MM.1S (cell line): ENCODE measurements at regions not wholly inside any gene's neighbourhood (a gene's known extent, or its start where the extent isn't known, plus 50 kb on each side); places are given as distances from the start of the nearest gene placed in this dataset.

Experiments used
- EZH2 ChIP-seq: fragments of 300-600 bp; sonication (generic); optimal IDR thresholded peaks from 2 replicates; pipeline ENCODE3; 2017; ENCODE audit warnings: low read depth, mild to moderate bottlenecking, antibody characterized with exemption, low read length, mixed read lengths
- TF ChIP-seq, protein P1 (sequence below): fragments of 300-600 bp; sonication (generic); IDR thresholded peaks from 2 replicates; pipeline ENCODE4 v1.5.1; 2016; ENCODE audit warnings: antibody characterized with exemption, low read length, mixed read lengths

DNA sequence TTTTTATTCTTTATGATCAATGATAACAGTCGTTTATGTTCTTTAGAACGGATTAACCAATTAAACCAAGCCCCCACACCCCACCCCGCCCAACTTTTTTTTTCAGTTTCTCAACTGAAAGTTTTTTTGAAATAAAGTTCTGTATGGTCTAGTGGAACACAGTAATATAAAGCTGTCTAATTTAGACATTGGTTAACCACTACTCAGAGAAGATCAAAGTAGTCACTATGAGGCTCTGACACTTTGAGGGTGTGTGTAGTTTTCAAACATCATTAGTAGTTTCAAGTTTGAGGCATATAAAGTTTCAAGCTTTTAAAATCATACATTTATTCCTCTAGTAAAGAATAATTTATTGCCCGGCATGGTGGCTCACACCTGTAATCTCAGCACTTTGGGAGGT is 413.2 kb downstream of the EFNB2 start:
- TF ChIP-seq, protein P1, sequence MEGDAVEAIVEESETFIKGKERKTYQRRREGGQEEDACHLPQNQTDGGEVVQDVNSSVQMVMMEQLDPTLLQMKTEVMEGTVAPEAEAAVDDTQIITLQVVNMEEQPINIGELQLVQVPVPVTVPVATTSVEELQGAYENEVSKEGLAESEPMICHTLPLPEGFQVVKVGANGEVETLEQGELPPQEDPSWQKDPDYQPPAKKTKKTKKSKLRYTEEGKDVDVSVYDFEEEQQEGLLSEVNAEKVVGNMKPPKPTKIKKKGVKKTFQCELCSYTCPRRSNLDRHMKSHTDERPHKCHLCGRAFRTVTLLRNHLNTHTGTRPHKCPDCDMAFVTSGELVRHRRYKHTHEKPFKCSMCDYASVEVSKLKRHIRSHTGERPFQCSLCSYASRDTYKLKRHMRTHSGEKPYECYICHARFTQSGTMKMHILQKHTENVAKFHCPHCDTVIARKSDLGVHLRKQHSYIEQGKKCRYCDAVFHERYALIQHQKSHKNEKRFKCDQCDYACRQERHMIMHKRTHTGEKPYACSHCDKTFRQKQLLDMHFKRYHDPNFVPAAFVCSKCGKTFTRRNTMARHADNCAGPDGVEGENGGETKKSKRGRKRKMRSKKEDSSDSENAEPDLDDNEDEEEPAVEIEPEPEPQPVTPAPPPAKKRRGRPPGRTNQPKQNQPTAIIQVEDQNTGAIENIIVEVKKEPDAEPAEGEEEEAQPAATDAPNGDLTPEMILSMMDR, result no peak
- TF ChIP-seq EZH2, result no peak
